IMR-90 (cell line): ENCODE measurements at regions not wholly inside any gene's neighbourhood (a gene's known extent, or its start where the extent isn't known, plus 50 kb on each side); places are given as distances from the start of the nearest gene placed in this dataset.

ENCODE experiments used
- BHLHE40 ChIP-seq: fragments of 150-350 bp; IDR thresholded peaks from 2 replicates; pipeline ENCODE4 v1.6.1; 2016; ENCODE audit warnings: mild to moderate bottlenecking, low read depth, low read length
- CTCF ChIP-seq: conservative IDR thresholded peaks from 2 replicates; pipeline ENCODE4 v1.5.1; 2012; ENCODE audit warnings: mild to moderate bottlenecking, low read depth, low read length, improper control_type of control experiment
- ELK1 ChIP-seq: fragments of 150-350 bp; IDR thresholded peaks from 2 replicates; pipeline ENCODE4 v1.6.1; 2016; ENCODE audit warnings: low read depth, mild to moderate bottlenecking, low read length, moderate library complexity, borderline replicate concordance
- MAFK ChIP-seq: IDR thresholded peaks from 2 replicates; pipeline ENCODE4 v1.6.1; 2012; ENCODE audit warnings: low read depth, low read length, improper control_type of control experiment
- MAZ ChIP-seq: IDR thresholded peaks from 2 replicates; pipeline ENCODE4 v1.6.1; 2012; ENCODE audit warnings: low read depth, mild to moderate bottlenecking, low read length, improper control_type of control experiment, moderate library complexity, borderline replicate concordance
- POLR2A ChIP-seq: IDR thresholded peaks from 2 replicates; pipeline ENCODE4 v1.6.1; 2012; ENCODE audit warnings: mild to moderate bottlenecking, low read depth, low read length
- RAD21 ChIP-seq: IDR thresholded peaks from 2 replicates; pipeline ENCODE4 v1.6.1; 2012; ENCODE audit warnings: low read length, improper control_type of control experiment
- RFX5 ChIP-seq: IDR thresholded peaks from 2 replicates; pipeline ENCODE4 v1.8.0; 2012; ENCODE audit warnings: low read depth, mild to moderate bottlenecking, low read length, moderate library complexity
- SMC3 ChIP-seq: fragments of 150-350 bp; IDR thresholded peaks from 2 replicates; pipeline ENCODE4 v1.6.1; 2016; ENCODE audit warnings: low read depth, mild to moderate bottlenecking, antibody characterized with exemption, low read length, moderate library complexity
- USF2 ChIP-seq: fragments of 150-350 bp; IDR thresholded peaks from 2 replicates; pipeline ENCODE4 v1.6.1; 2017; ENCODE audit warnings: mild to moderate bottlenecking, antibody characterized with exemption, low read length, low read depth

GRCh38 chr2:234305846-234306245 lies 191.0 kb downstream of the ARL4C start:
- TF ChIP-seq RFX5 (no peak), CTCF (no peak), POLR2A (no peak), USF2 (no peak), SMC3 (no peak), MAZ (no peak), ELK1 (no peak), RAD21 (no peak), BHLHE40 (no peak), MAFK (no peak)
